HCT116 (cell line): ENCODE measurements at regions not wholly inside any gene's neighbourhood (a gene's known extent, or its start where the extent isn't known, plus 50 kb on each side); places are given as distances from the start of the nearest gene placed in this dataset.

Experiments
- ATAC-seq: fragments of 200-7000 bp; cut with Tn5 transposase; 2 replicates; pipeline ENCODE4 v1.9.1; 2020; ENCODE audit warnings: mild to moderate bottlenecking, moderate library complexity
- BruUV-seq: library from RNA; stranded (reverse); fragments of 400-500 nt; replicated peaks from 2 replicates; lab custom pipeline; 2021; lab: Mats Ljungman, UMichigan
- CTCF ChIA-PET: fragments of 300-600 bp; sonication (Branson Sonifier 250); formaldehyde crosslinking; loops from one replicate; lab custom pipeline; 2021; ENCODE audit warnings: antibody characterized with exemption; lab: Charles Lee
- POLR2A ChIA-PET: fragments of 300-600, 350-600 bp; sonication (Branson Sonifier 250); formaldehyde crosslinking; loops from one replicate; lab custom pipeline; 2021; ENCODE audit warnings: antibody characterized with exemption; lab: Charles Lee
- RAD21 ChIA-PET, 2 experiments: fragments of 300-600 bp; sonication (Branson Sonifier 250); formaldehyde crosslinking; loops; one replicate each; lab custom pipeline; 2023; ENCODE audit warnings: low total read pairs in 2 of 2; ENCODE audit not compliant: uncharacterized antibody in 2 of 2, unreplicated experiment in 2 of 2, low non-redundant PET in 1 of 2; lab: Charles Lee
- DNase-seq: peaks from one replicate; pipeline ENCODE4 v3.0.0-alpha.2; 2010; ENCODE audit warnings: low read depth, low spot score
- H2AFZ ChIP-seq: fragments of 200-600 bp; shearing (Covaris generic), sonication (generic); 2 replicates; pipeline ENCODE4 v1.6.1; 2017; ENCODE audit warnings: low read depth, mixed run types, mixed read lengths, antibody characterized with exemption, low read length; ENCODE audit not compliant: poor library complexity, severe bottlenecking
- H3K27ac ChIP-seq: 2 replicates; pipeline ENCODE4 v1.5.1; 2012; ENCODE audit warnings: low read depth, low read length
- H3K27me3 ChIP-seq: fragments of 200-600 bp; sonication (generic); 2 replicates; pipeline ENCODE4 v1.6.1; 2016; ENCODE audit warnings: mixed run types, low read length, mixed read lengths; ENCODE audit not compliant: insufficient read depth
- H3K36me3 ChIP-seq, 2 experiments: fragments of 200-500 bp in 1 of 2; fragments of 200-600 bp in 1 of 2; sonication (Bioruptor generic) in 1 of 2; sonication (generic) in 1 of 2; 2 replicates each; pipeline versions ENCODE4 v1.5.1 to v1.6.1; 2014 to 2016; ENCODE audit warnings: low read length in 2 of 2, inconsistent platforms in 1 of 2, mixed read lengths in 1 of 2, mixed run types in 1 of 2; ENCODE audit not compliant: insufficient read depth in 2 of 2, control insufficient read depth in 1 of 2
- H3K4me1 ChIP-seq, 2 experiments: fragments of 200-600 bp in 1 of 2; sonication (generic) in 1 of 2; 2 replicates each; pipeline versions ENCODE4 v1.5.1 to v1.6.1; 2012 to 2017; ENCODE audit warnings: low read length in 2 of 2, inconsistent platforms in 1 of 2, mild to moderate bottlenecking in 1 of 2, mixed read lengths in 1 of 2, mixed run types in 1 of 2, moderate library complexity in 1 of 2; ENCODE audit not compliant: insufficient read depth in 2 of 2, control insufficient read depth in 1 of 2
- H3K4me2 ChIP-seq: fragments of 200-600 bp; sonication (generic); 2 replicates; pipeline ENCODE4 v1.6.1; 2017; ENCODE audit warnings: mixed run types, low read length, mixed read lengths
- H3K4me3 ChIP-seq, 2 experiments: fragments of 200-600 bp in 1 of 2; sonication (generic) in 1 of 2; replicated peaks in 1 of 2; 2 replicates each; pipeline ENCODE4 v1.5.1; 2011 to 2016; ENCODE audit warnings: low read length in 2 of 2, control low read depth in 1 of 2, low read depth in 1 of 2, mild to moderate bottlenecking in 1 of 2, mixed read lengths in 1 of 2, mixed run types in 1 of 2
- H3K79me2 ChIP-seq: fragments of 200-600 bp; sonication (generic); 2 replicates; pipeline ENCODE4 v1.6.1; 2017; ENCODE audit warnings: mild to moderate bottlenecking, mixed run types, low read length, moderate library complexity, mixed read lengths; ENCODE audit not compliant: insufficient read depth
- H3K9ac ChIP-seq: fragments of 200-600 bp; sonication (generic); 2 replicates; pipeline ENCODE4 v1.6.1; 2016; ENCODE audit warnings: low read length, mixed read lengths
- H3K9me2 ChIP-seq: fragments of 200-600 bp; sonication (generic), shearing (Covaris generic); 2 replicates; pipeline ENCODE4 v1.6.1; 2017; ENCODE audit warnings: mixed run types, mild to moderate bottlenecking, moderate library complexity; ENCODE audit not compliant: insufficient read depth
- H3K9me3 ChIP-seq, 2 experiments: fragments of 200-500 bp in 1 of 2; fragments of 200-600 bp in 1 of 2; sonication (Bioruptor generic) in 1 of 2; sonication (generic) in 1 of 2; 2 replicates each; pipeline ENCODE4 v1.6.1; 2014 to 2017; ENCODE audit warnings: low read length in 2 of 2, mixed read lengths in 2 of 2, inconsistent platforms in 1 of 2, low read depth in 1 of 2, mild to moderate bottlenecking in 1 of 2, mixed run types in 1 of 2, moderate library complexity in 1 of 2; ENCODE audit not compliant: control insufficient read depth in 1 of 2, insufficient read depth in 1 of 2
- H4K20me1 ChIP-seq: fragments of 200-600 bp; sonication (generic), shearing (Covaris generic); 2 replicates; pipeline ENCODE4 v1.6.1; 2017; ENCODE audit warnings: mixed run types, mild to moderate bottlenecking, moderate library complexity; ENCODE audit not compliant: insufficient read depth
- EGR1 ChIP-seq: IDR thresholded peaks from 2 replicates; pipeline ENCODE4 v1.6.1; 2012; ENCODE audit warnings: low read depth
- JUND ChIP-seq: IDR thresholded peaks from 2 replicates; pipeline ENCODE4 v1.6.1; 2012
- RAD21 ChIP-seq: IDR thresholded peaks from 2 replicates; pipeline ENCODE4 v1.6.1; 2012; ENCODE audit warnings: low read depth, mild to moderate bottlenecking
- SIN3A ChIP-seq: IDR thresholded peaks from 2 replicates; pipeline ENCODE4 v1.6.1; 2012; ENCODE audit warnings: low read depth
- ZFX ChIP-seq: fragments of 450-650 bp; IDR thresholded peaks from 2 replicates; pipeline ENCODE4 v1.6.1; 2017
- intact Hi-C: fragments of 100-400 bp; cut with micrococcal nuclease; formaldehyde crosslinking; loops from 2 replicates; pipeline ENCODE4 v1.10.0; 2022
- TF ChIP-seq, protein P1 (sequence below), 3 experiments: fragments of 200-600 bp in 1 of 3; sonication (generic) in 1 of 3; IDR thresholded peaks in 2 of 3; conservative IDR thresholded peaks in 1 of 3; 2 replicates each; pipeline ENCODE4 v1.5.1; 2012 to 2017; ENCODE audit warnings: low read depth in 2 of 3, low read length in 2 of 3, antibody characterized with exemption in 1 of 3, borderline replicate concordance in 1 of 3, control low read depth in 1 of 3, mild to moderate bottlenecking in 1 of 3, mixed read lengths in 1 of 3, mixed run types in 1 of 3, moderate library complexity in 1 of 3; ENCODE audit not compliant: insufficient read depth in 1 of 3
- TF ChIP-seq, protein P2 (sequence below): IDR thresholded peaks from 2 replicates; pipeline ENCODE4 v1.6.1; 2012; ENCODE audit warnings: low read depth

DNA sequence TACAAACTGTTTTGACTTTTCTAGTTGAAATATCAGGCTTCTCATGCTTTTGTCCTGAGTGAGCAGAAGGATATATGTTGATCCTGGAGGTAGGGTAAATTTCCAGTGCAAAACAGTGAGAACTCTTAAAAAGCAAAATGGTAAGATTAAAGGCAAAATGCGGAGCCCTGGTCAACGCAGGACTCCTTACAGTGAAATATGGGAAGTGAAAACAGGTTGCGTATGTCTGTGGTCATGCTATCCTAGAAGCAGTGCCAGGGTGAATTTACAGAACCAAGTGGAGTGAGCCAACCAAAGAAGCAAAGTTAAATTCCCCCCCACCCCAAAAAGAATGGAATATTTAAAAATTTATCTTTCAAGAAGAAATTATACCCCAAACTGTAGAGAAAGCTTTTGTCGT is 256.4 kb downstream of the NR2F2 start:
- ATAC-seq: no peak
- BruUV-seq: no TSS peak
- POLR2A ChIA-PET: no interaction called here

More for the DNA sequence above, 256.4 kb downstream of the NR2F2 start:
- RAD21 ChIA-PET: no interaction called here
- no peaks in the 10 kb centered on the region for H3K79me2 ChIP-seq
- CTCF ChIA-PET: no interaction called here
- TF ChIP-seq JUND (no peak), ZFX (no peak), RAD21 (no peak), EGR1 (no peak), SIN3A (no peak)
- TF ChIP-seq, protein P1, sequence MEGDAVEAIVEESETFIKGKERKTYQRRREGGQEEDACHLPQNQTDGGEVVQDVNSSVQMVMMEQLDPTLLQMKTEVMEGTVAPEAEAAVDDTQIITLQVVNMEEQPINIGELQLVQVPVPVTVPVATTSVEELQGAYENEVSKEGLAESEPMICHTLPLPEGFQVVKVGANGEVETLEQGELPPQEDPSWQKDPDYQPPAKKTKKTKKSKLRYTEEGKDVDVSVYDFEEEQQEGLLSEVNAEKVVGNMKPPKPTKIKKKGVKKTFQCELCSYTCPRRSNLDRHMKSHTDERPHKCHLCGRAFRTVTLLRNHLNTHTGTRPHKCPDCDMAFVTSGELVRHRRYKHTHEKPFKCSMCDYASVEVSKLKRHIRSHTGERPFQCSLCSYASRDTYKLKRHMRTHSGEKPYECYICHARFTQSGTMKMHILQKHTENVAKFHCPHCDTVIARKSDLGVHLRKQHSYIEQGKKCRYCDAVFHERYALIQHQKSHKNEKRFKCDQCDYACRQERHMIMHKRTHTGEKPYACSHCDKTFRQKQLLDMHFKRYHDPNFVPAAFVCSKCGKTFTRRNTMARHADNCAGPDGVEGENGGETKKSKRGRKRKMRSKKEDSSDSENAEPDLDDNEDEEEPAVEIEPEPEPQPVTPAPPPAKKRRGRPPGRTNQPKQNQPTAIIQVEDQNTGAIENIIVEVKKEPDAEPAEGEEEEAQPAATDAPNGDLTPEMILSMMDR (IDR thresholded peaks at IDR 0.05 in 2 of 3, conservative IDR thresholded peaks at IDR 0.05 in 1 of 3; ENCODE audit: borderline replicate concordance in 1 of 3, insufficient read depth in 1 of 3, low read depth in 2 of 3, low read length in 2 of 3): no peak
- TF ChIP-seq, protein P2, sequence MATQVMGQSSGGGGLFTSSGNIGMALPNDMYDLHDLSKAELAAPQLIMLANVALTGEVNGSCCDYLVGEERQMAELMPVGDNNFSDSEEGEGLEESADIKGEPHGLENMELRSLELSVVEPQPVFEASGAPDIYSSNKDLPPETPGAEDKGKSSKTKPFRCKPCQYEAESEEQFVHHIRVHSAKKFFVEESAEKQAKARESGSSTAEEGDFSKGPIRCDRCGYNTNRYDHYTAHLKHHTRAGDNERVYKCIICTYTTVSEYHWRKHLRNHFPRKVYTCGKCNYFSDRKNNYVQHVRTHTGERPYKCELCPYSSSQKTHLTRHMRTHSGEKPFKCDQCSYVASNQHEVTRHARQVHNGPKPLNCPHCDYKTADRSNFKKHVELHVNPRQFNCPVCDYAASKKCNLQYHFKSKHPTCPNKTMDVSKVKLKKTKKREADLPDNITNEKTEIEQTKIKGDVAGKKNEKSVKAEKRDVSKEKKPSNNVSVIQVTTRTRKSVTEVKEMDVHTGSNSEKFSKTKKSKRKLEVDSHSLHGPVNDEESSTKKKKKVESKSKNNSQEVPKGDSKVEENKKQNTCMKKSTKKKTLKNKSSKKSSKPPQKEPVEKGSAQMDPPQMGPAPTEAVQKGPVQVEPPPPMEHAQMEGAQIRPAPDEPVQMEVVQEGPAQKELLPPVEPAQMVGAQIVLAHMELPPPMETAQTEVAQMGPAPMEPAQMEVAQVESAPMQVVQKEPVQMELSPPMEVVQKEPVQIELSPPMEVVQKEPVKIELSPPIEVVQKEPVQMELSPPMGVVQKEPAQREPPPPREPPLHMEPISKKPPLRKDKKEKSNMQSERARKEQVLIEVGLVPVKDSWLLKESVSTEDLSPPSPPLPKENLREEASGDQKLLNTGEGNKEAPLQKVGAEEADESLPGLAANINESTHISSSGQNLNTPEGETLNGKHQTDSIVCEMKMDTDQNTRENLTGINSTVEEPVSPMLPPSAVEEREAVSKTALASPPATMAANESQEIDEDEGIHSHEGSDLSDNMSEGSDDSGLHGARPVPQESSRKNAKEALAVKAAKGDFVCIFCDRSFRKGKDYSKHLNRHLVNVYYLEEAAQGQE: no peak
- TF ChIP-seq, all 23 proteins: peak for 0
- no peak overlapping the region for H3K4me3 ChIP-seq
- H3K9me3 ChIP-seq: no peaks in the 10 kb centered on the region
- no peak overlapping the region for H3K4me2 ChIP-seq
- H3K27ac ChIP-seq: no peak overlapping the region
- no peaks in the 10 kb centered on the region for H3K9me2 ChIP-seq
- no peak overlapping the region for H2AFZ ChIP-seq
- intact Hi-C loops: loop anchor here (10.0 kb wide), 1 partner anchor 1332 kb away; no protein-coding TSS in a partner anchor
- H3K9ac ChIP-seq: no peak overlapping the region
- H3K36me3 ChIP-seq: no peaks in the 10 kb centered on the region
- no peaks in the 10 kb centered on the region for H3K4me1 ChIP-seq
- no peak for DNase-seq
- H3K27me3 ChIP-seq: peaks cover 74% of the 10 kb centered on the region
- H4K20me1 ChIP-seq: no peaks in the 10 kb centered on the region
